ENCODE measurements at regions not wholly inside any gene's neighbourhood (a gene's known extent, or its start where the extent isn't known, plus 50 kb on each side); places are given as distances from the start of the nearest gene placed in this dataset.

GRCh38 chr10:130389906-130390305, 253.7 kb downstream of the GLRX3 start:
- TF ChIP-seq SMC3 (IDR thresholded peaks at IDR 0.05) (no peak), CBX8 (IDR thresholded peaks at IDR 0.05) (no peak), NPAS2 (CRISPR knock-in tag; IDR thresholded peaks at IDR 0.05; ENCODE audit: borderline replicate concordance) (no peak), ZSCAN20 (CRISPR knock-in tag; IDR thresholded peaks at IDR 0.05) (no peak), CTCF (IDR thresholded peaks at IDR 0.05) (no peak), EP300 (IDR thresholded peaks at IDR 0.05) (no peak), RARB (CRISPR knock-in tag; IDR thresholded peaks at IDR 0.05) (no peak), ZFP36 (IDR thresholded peaks at IDR 0.05; ENCODE audit: borderline replicate concordance, partially characterized antibody) (no peak), HDAC2 (IDR thresholded peaks at IDR 0.05) (no peak), CEBPB (IDR thresholded peaks at IDR 0.05) (no peak), MAFK (IDR thresholded peaks at IDR 0.05; ENCODE audit: partially characterized antibody) (no peak), ATOH8 (CRISPR knock-in tag; IDR thresholded peaks at IDR 0.05; ENCODE audit: low read depth) (no peak), POLR2A (IDR thresholded peaks at IDR 0.05; ENCODE audit: low read length) (no peak), MAZ (IDR thresholded peaks at IDR 0.05; ENCODE audit: borderline replicate concordance, low read depth, low read length) (no peak)

Data from A549 (cell line).